HCT116 (cell line): ENCODE measurements at regions not wholly inside any gene's neighbourhood (a gene's known extent, or its start where the extent isn't known, plus 50 kb on each side); places are given as distances from the start of the nearest gene placed in this dataset.

Source experiments
- ATAC-seq: fragments of 200-7000 bp; cut with Tn5 transposase; 2 replicates; pipeline ENCODE4 v1.9.1; 2020; ENCODE audit warnings: mild to moderate bottlenecking, moderate library complexity
- BruUV-seq: library from RNA; stranded (reverse); fragments of 400-500 nt; replicated peaks from 2 replicates; lab custom pipeline; 2021; lab: Mats Ljungman, UMichigan
- CTCF ChIA-PET: fragments of 300-600 bp; sonication (Branson Sonifier 250); formaldehyde crosslinking; loops from one replicate; lab custom pipeline; 2021; ENCODE audit warnings: antibody characterized with exemption; lab: Charles Lee
- POLR2A ChIA-PET: fragments of 300-600, 350-600 bp; sonication (Branson Sonifier 250); formaldehyde crosslinking; loops from one replicate; lab custom pipeline; 2021; ENCODE audit warnings: antibody characterized with exemption; lab: Charles Lee
- RAD21 ChIA-PET, 2 experiments: fragments of 300-600 bp; sonication (Branson Sonifier 250); formaldehyde crosslinking; loops; one replicate each; lab custom pipeline; 2023; ENCODE audit warnings: low total read pairs in 2 of 2; ENCODE audit not compliant: uncharacterized antibody in 2 of 2, unreplicated experiment in 2 of 2, low non-redundant PET in 1 of 2; lab: Charles Lee
- DNase-seq: peaks from one replicate; pipeline ENCODE4 v3.0.0-alpha.2; 2010; ENCODE audit warnings: low read depth, low spot score
- H2AFZ ChIP-seq: fragments of 200-600 bp; shearing (Covaris generic), sonication (generic); 2 replicates; pipeline ENCODE4 v1.6.1; 2017; ENCODE audit warnings: low read depth, mixed run types, mixed read lengths, antibody characterized with exemption, low read length; ENCODE audit not compliant: poor library complexity, severe bottlenecking
- H3K27ac ChIP-seq: 2 replicates; pipeline ENCODE4 v1.5.1; 2012; ENCODE audit warnings: low read depth, low read length
- H3K27me3 ChIP-seq: fragments of 200-600 bp; sonication (generic); 2 replicates; pipeline ENCODE4 v1.6.1; 2016; ENCODE audit warnings: mixed run types, low read length, mixed read lengths; ENCODE audit not compliant: insufficient read depth
- H3K36me3 ChIP-seq, 2 experiments: fragments of 200-500 bp in 1 of 2; fragments of 200-600 bp in 1 of 2; sonication (Bioruptor generic) in 1 of 2; sonication (generic) in 1 of 2; 2 replicates each; pipeline versions ENCODE4 v1.5.1 to v1.6.1; 2014 to 2016; ENCODE audit warnings: low read length in 2 of 2, inconsistent platforms in 1 of 2, mixed read lengths in 1 of 2, mixed run types in 1 of 2; ENCODE audit not compliant: insufficient read depth in 2 of 2, control insufficient read depth in 1 of 2
- H3K4me1 ChIP-seq, 2 experiments: fragments of 200-600 bp in 1 of 2; sonication (generic) in 1 of 2; 2 replicates each; pipeline versions ENCODE4 v1.5.1 to v1.6.1; 2012 to 2017; ENCODE audit warnings: low read length in 2 of 2, inconsistent platforms in 1 of 2, mild to moderate bottlenecking in 1 of 2, mixed read lengths in 1 of 2, mixed run types in 1 of 2, moderate library complexity in 1 of 2; ENCODE audit not compliant: insufficient read depth in 2 of 2, control insufficient read depth in 1 of 2
- H3K4me2 ChIP-seq: fragments of 200-600 bp; sonication (generic); 2 replicates; pipeline ENCODE4 v1.6.1; 2017; ENCODE audit warnings: mixed run types, low read length, mixed read lengths
- H3K4me3 ChIP-seq, 2 experiments: fragments of 200-600 bp in 1 of 2; sonication (generic) in 1 of 2; replicated peaks in 1 of 2; 2 replicates each; pipeline ENCODE4 v1.5.1; 2011 to 2016; ENCODE audit warnings: low read length in 2 of 2, control low read depth in 1 of 2, low read depth in 1 of 2, mild to moderate bottlenecking in 1 of 2, mixed read lengths in 1 of 2, mixed run types in 1 of 2
- H3K79me2 ChIP-seq: fragments of 200-600 bp; sonication (generic); 2 replicates; pipeline ENCODE4 v1.6.1; 2017; ENCODE audit warnings: mild to moderate bottlenecking, mixed run types, low read length, moderate library complexity, mixed read lengths; ENCODE audit not compliant: insufficient read depth
- H3K9ac ChIP-seq: fragments of 200-600 bp; sonication (generic); 2 replicates; pipeline ENCODE4 v1.6.1; 2016; ENCODE audit warnings: low read length, mixed read lengths
- H3K9me2 ChIP-seq: fragments of 200-600 bp; sonication (generic), shearing (Covaris generic); 2 replicates; pipeline ENCODE4 v1.6.1; 2017; ENCODE audit warnings: mixed run types, mild to moderate bottlenecking, moderate library complexity; ENCODE audit not compliant: insufficient read depth
- H3K9me3 ChIP-seq, 2 experiments: fragments of 200-500 bp in 1 of 2; fragments of 200-600 bp in 1 of 2; sonication (Bioruptor generic) in 1 of 2; sonication (generic) in 1 of 2; 2 replicates each; pipeline ENCODE4 v1.6.1; 2014 to 2017; ENCODE audit warnings: low read length in 2 of 2, mixed read lengths in 2 of 2, inconsistent platforms in 1 of 2, low read depth in 1 of 2, mild to moderate bottlenecking in 1 of 2, mixed run types in 1 of 2, moderate library complexity in 1 of 2; ENCODE audit not compliant: control insufficient read depth in 1 of 2, insufficient read depth in 1 of 2
- H4K20me1 ChIP-seq: fragments of 200-600 bp; sonication (generic), shearing (Covaris generic); 2 replicates; pipeline ENCODE4 v1.6.1; 2017; ENCODE audit warnings: mixed run types, mild to moderate bottlenecking, moderate library complexity; ENCODE audit not compliant: insufficient read depth
- EZH2 ChIP-seq: fragments of 200-600 bp; sonication (generic); IDR thresholded peaks from 2 replicates; pipeline ENCODE4 v1.6.1; 2017; ENCODE audit warnings: antibody characterized with exemption, mixed run types
- FOSL1 ChIP-seq: IDR thresholded peaks from 2 replicates; pipeline ENCODE4 v1.6.1; 2012; ENCODE audit warnings: low read depth
- POLR2A ChIP-seq: IDR thresholded peaks from 2 replicates; pipeline ENCODE4 v1.7.0; 2011; ENCODE audit warnings: borderline replicate concordance; ENCODE audit not compliant: insufficient read depth, insufficient read length; ENCODE audit errors: extremely low read depth
- RAD21 ChIP-seq: IDR thresholded peaks from 2 replicates; pipeline ENCODE4 v1.6.1; 2012; ENCODE audit warnings: low read depth, mild to moderate bottlenecking
- REST ChIP-seq: IDR thresholded peaks from 2 replicates; pipeline ENCODE4 v1.6.1; 2012; ENCODE audit warnings: low read depth
- SRF ChIP-seq: IDR thresholded peaks from 2 replicates; pipeline ENCODE4 v1.6.1; 2012; ENCODE audit warnings: low read depth
- YY1 ChIP-seq: IDR thresholded peaks from 2 replicates; pipeline ENCODE4 v1.6.1; 2011; ENCODE audit warnings: low read length, low read depth, moderate library complexity, mild to moderate bottlenecking; ENCODE audit not compliant: insufficient replicate concordance; ENCODE audit errors: extremely low read depth
- ZNF274 ChIP-seq: fragments of 200-500 bp; sonication (Bioruptor generic); IDR thresholded peaks from 2 replicates; pipeline ENCODE4 v1.6.1; 2014; ENCODE audit warnings: mild to moderate bottlenecking, low read depth, low read length, inconsistent platforms
- intact Hi-C: fragments of 100-400 bp; cut with micrococcal nuclease; formaldehyde crosslinking; loops from 2 replicates; pipeline ENCODE4 v1.10.0; 2022
- TF ChIP-seq, protein P1 (sequence below), 3 experiments: fragments of 200-600 bp in 1 of 3; sonication (generic) in 1 of 3; IDR thresholded peaks in 2 of 3; conservative IDR thresholded peaks in 1 of 3; 2 replicates each; pipeline ENCODE4 v1.5.1; 2012 to 2017; ENCODE audit warnings: low read depth in 2 of 3, low read length in 2 of 3, antibody characterized with exemption in 1 of 3, borderline replicate concordance in 1 of 3, control low read depth in 1 of 3, mild to moderate bottlenecking in 1 of 3, mixed read lengths in 1 of 3, mixed run types in 1 of 3, moderate library complexity in 1 of 3; ENCODE audit not compliant: insufficient read depth in 1 of 3
- TF ChIP-seq, protein P2 (sequence below): IDR thresholded peaks from 2 replicates; pipeline ENCODE4 v1.6.1; 2012

DNA sequence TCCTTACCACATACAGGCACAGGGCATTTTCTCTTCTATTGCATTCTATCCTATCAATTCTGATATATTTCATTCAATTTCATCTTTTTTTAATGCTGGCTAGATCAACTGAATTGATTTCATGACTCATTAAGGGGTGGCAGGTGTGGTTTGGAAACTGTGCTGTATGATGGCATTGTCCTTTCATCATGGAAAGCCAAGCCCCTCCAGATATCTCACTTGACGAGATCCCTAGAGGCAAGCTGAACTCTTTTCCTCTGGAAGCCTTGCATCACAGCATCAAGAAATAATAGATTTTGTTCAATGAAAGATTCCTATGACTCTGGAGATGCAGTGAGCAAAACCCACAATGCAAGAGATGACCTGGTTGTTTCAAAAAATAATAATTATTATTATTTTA is 401.2 kb downstream of the PREX1 start (continued):
- TF ChIP-seq REST (no peak), SRF (no peak), EZH2 (no peak), FOSL1 (no peak), ZNF274 (no peak), RAD21 (no peak)

DNA sequence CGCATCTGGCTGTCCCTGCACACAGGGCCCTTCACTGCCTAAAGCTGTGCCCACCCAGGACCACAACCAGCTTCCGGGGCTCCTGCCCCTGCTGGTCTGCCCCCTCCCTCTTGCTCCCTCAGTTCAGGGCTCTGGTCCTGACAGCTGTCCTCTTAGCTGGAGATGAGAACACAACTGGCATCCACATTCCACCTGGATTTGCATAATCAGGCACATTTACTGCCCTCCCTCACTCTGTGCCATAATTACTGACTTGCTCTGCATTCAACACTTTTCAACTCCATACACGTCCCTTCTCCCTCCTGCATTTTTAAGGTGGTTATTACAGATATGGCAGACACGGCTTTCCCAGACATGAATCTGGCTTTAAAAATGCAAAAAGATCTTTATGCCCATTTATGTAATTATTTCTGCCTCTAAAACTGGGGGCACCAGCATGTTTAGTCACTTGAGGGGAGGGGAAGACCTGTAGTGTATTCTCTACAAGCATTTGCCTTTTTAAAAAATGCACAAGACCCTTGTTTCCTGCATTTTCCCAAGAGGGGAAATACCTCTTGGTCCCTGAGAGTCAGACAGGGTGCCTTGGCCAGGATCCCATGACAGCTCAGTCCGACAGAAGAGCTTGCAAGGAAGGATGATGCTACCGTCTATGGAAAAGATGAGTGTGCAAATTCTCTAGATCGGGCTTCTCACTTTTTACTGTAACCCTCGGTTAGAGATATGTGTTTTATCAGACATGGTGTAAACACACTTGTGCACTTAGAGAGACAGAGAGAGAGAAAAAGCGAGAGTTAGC is 401.8 kb downstream of the PREX1 start:
- H3K9me2 ChIP-seq: no peaks in the 10 kb centered on the region
- no peak overlapping the region for H3K4me2 ChIP-seq
- H3K79me2 ChIP-seq: no peaks in the 10 kb centered on the region
- BruUV-seq: no TSS peak
- DNase-seq: no peak
- H3K27ac ChIP-seq: no peak overlapping the region
- H3K9ac ChIP-seq: no peak overlapping the region
- no peak overlapping the region for H3K4me3 ChIP-seq
- POLR2A ChIA-PET: no interaction called here
- RAD21 ChIA-PET: no interaction called here
- no peaks in the 10 kb centered on the region for H3K36me3 ChIP-seq
- no peak overlapping the region for H2AFZ ChIP-seq
- CTCF ChIA-PET: no interaction called here
- peaks cover 46% of the 10 kb centered on the region for H3K27me3 ChIP-seq
- H4K20me1 ChIP-seq: no peaks in the 10 kb centered on the region
- TF ChIP-seq, protein P1, sequence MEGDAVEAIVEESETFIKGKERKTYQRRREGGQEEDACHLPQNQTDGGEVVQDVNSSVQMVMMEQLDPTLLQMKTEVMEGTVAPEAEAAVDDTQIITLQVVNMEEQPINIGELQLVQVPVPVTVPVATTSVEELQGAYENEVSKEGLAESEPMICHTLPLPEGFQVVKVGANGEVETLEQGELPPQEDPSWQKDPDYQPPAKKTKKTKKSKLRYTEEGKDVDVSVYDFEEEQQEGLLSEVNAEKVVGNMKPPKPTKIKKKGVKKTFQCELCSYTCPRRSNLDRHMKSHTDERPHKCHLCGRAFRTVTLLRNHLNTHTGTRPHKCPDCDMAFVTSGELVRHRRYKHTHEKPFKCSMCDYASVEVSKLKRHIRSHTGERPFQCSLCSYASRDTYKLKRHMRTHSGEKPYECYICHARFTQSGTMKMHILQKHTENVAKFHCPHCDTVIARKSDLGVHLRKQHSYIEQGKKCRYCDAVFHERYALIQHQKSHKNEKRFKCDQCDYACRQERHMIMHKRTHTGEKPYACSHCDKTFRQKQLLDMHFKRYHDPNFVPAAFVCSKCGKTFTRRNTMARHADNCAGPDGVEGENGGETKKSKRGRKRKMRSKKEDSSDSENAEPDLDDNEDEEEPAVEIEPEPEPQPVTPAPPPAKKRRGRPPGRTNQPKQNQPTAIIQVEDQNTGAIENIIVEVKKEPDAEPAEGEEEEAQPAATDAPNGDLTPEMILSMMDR (IDR thresholded peaks at IDR 0.05 in 2 of 3, conservative IDR thresholded peaks at IDR 0.05 in 1 of 3; ENCODE audit: borderline replicate concordance in 1 of 3, insufficient read depth in 1 of 3, low read depth in 2 of 3, low read length in 2 of 3): no peak
- TF ChIP-seq POLR2A (no peak), SRF (no peak), YY1 (no peak)
- TF ChIP-seq, protein P2, sequence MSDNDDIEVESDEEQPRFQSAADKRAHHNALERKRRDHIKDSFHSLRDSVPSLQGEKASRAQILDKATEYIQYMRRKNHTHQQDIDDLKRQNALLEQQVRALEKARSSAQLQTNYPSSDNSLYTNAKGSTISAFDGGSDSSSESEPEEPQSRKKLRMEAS: no peak
- intact Hi-C loops: no loop called here
- ATAC-seq: no peak
- H3K4me1 ChIP-seq: no peaks in the 10 kb centered on the region
- no peaks in the 10 kb centered on the region for H3K9me3 ChIP-seq
